IPS-15b (cell line): ENCODE measurements at regions not wholly inside any gene's neighbourhood (a gene's known extent, or its start where the extent isn't known, plus 50 kb on each side); places are given as distances from the start of the nearest gene placed in this dataset.

Experiments
- H3K27me3 ChIP-seq: one replicate; pipeline ENCODE4 v1.6.1; 2013; ENCODE audit warnings: low read length; ENCODE audit not compliant: control insufficient read depth, insufficient read depth
- H3K36me3 ChIP-seq: one replicate; pipeline ENCODE4 v1.6.1; 2013; ENCODE audit warnings: low read length; ENCODE audit not compliant: control insufficient read depth, insufficient read depth
- H3K4me1 ChIP-seq: one replicate; pipeline ENCODE4 v1.6.1; 2013; ENCODE audit warnings: mild to moderate bottlenecking, low read length; ENCODE audit not compliant: control insufficient read depth, insufficient read depth
- H3K4me3 ChIP-seq: one replicate; pipeline ENCODE4 v1.5.1; 2013; ENCODE audit warnings: low read depth, low read length
- H3K9ac ChIP-seq: one replicate; pipeline ENCODE4 v1.6.1; 2013; ENCODE audit warnings: low read depth, mild to moderate bottlenecking, low read length
- H3K9me3 ChIP-seq: one replicate; pipeline ENCODE4 v1.6.1; 2013; ENCODE audit warnings: mild to moderate bottlenecking, low read length; ENCODE audit not compliant: control insufficient read depth, insufficient read depth

DNA sequence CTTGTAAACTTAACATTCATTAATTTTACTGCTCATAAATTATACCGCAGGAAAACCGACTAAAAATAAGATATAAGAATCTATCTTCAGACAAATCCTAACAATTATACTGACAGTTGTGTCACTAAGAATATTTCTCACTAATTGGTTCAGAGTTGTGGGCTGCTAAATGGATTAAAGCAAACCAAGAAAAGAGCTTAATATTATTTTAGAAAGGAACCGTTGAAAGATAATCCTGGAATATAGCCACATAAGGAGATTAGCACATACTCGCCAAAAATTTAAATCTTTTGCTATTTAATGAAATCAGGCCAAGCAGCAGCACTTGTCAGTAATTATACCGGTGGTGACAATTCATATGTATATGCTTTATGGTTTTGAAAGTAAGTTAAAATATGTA is 132.8 kb downstream of the SLIT2 start:
- no peak overlapping the region for H3K4me3 ChIP-seq
- no peak overlapping the region for H3K9ac ChIP-seq
- no peaks in the 10 kb centered on the region for H3K36me3 ChIP-seq
- no peaks in the 10 kb centered on the region for H3K27me3 ChIP-seq
- no peaks in the 10 kb centered on the region for H3K4me1 ChIP-seq
- no peaks in the 10 kb centered on the region for H3K9me3 ChIP-seq

DNA sequence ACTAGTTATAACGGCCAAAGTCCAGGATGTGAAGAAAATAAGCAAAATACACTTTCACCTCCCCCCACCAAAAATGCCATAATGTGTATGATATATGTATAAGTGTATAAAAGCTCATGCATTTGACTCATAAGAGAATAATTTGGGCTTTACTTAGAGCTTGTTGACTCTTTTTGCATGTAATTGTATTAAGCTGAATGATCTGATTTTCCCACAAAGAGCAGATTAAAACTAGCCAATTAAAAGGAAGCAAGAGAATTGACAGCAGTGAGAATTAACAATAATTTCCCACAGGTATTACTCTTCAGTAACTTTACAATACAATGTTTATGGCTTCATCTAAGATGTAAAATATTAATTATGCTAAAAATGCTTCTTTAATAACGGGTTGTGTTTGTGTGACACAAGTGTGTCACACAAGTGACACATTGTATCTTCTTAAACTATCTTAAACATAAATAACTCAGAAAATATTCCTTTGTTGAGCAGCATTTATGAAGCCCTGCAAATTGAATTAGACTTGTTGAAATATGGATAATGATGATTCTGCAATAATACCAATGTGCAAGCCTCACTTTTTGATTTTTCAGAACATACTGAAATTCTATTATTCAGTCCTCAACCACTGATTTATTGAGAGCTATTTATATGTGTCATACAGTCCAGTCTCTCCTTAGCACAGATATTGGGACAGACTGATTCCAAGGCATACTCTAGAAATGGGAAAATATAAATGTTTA is 134.5 kb downstream of the SLIT2 start:
- H3K4me1 ChIP-seq = no peaks in the 10 kb centered on the region
- H3K9me3 ChIP-seq = no peaks in the 10 kb centered on the region
- no peaks in the 10 kb centered on the region for H3K36me3 ChIP-seq
- no peaks in the 10 kb centered on the region for H3K27me3 ChIP-seq
- no peak overlapping the region for H3K4me3 ChIP-seq
- H3K9ac ChIP-seq = no peak overlapping the region

DNA sequence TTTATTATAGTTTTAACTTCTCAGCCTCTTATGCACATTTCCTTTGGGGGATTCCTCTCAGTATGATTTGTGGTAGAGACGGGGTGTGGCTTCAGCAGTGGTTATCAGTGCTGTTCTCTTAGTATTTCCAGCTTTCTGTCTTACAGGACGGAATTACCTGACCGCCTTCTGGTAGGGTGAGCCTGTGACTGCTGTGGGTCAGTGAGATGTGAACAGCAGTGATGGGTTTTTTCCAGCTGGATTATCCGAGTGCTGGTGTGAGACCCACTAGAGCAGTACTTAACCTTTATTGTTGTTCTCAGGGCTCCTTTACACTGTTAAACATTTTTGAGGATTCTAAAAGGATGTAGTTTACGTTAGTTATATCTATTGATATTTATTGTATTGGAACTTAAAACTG is 135.2 kb downstream of the SLIT2 start:
- Histone ChIP-seq H3K27me3 (no peaks in the 10 kb centered on the region), H3K9ac (no peak overlapping the region), H3K9me3 (no peaks in the 10 kb centered on the region), H3K36me3 (no peaks in the 10 kb centered on the region), H3K4me3 (no peak overlapping the region), H3K4me1 (no peaks in the 10 kb centered on the region)

DNA sequence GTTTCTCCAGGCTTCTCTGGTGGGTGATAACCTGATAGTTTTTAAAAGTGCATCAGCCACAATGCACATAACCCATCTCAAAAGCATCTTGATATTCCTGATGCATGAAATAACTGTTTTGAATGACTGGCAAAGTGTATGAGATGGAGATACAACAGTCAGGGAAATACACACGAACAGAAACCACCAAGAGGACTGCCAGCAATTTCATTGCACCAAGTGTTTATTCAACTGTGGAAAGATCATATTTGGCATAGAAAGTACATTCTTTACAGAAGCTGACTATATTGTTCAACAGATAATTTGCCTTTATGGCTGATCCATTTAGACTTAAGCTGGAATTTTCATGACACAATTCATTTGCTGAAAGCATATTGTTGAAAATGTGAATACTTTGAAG is 139.5 kb downstream of the SLIT2 start:
- no peaks in the 10 kb centered on the region for H3K27me3 ChIP-seq
- no peak overlapping the region for H3K9ac ChIP-seq
- H3K36me3 ChIP-seq = no peaks in the 10 kb centered on the region
- H3K4me3 ChIP-seq = no peak overlapping the region
- H3K4me1 ChIP-seq = peaks cover 2% of the 10 kb centered on the region
- no peaks in the 10 kb centered on the region for H3K9me3 ChIP-seq

DNA sequence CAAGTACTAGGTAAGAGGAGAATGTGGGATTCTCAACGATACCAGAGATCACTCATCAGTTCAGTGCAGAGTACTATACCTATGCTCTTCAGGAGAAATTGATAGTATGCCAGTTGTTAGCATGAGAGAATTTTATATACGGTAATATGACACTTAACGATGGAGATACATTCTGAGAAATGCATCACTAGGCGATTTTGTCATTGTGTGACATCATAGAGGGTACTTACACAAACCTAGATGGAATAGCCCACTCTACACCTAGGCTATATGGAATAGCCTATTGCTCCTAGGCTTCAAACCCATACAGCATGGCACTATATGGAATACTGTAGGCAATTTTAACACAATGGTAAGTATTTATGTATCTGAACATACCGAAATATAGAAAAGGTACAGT is 140.2 kb downstream of the SLIT2 start:
- Histone ChIP-seq H3K36me3 (no peaks in the 10 kb centered on the region), H3K9ac (no peak overlapping the region)

DNA sequence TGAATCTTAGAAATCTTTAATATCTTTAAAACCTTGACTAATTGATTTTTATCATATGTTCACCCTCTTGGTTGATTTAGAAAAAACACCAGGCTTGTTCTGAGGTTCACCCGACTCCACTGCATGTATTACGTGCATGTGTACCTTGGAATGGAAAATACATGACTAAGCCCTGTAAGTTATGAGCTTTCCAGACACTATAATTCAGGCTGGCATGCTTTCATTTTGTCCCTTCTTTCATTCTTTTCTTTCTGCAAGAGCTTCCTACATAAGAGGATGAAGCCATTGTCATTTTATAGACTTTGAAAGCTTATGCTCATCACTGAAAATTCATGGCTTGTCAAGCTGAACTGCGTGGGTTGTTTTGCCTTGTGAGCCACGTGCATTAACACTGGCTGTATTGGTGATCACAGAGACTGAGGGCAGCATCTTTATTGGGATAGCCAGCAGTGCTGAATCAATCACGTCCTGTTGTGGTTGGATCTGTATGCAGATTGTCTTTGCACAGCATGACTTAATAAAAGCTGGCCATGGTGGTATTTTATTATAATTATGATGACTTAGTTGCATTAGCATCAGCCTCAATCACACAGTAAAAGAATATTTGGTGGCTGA is 141.9 kb downstream of the SLIT2 start:
- peaks cover 2% of the 10 kb centered on the region for H3K4me1 ChIP-seq
- no peaks in the 10 kb centered on the region for H3K27me3 ChIP-seq

More for the DNA sequence above, 140.2 kb downstream of the SLIT2 start:
- Histone ChIP-seq H3K27me3 (no peaks in the 10 kb centered on the region), H3K4me3 (no peak overlapping the region), H3K4me1 (peaks cover 2% of the 10 kb centered on the region), H3K9me3 (no peaks in the 10 kb centered on the region)

DNA sequence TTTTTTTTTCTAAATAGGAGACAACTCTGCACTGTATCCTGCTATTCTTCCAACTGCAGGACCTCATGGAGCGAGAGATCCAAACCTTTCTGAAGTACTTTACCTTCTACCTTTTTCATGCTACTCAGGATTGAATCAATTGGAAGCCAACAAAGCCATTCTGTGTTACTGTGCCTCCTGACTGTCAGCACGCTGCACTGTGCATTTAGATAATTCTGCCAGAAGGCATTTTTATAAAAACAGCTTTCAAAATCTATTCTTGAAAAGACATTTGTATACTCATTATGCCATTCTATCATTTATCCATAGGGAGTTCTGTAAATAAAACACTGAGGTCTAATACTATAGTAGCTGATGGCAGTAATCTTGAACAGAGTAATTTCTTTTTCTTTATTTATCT is 142.8 kb downstream of the SLIT2 start:
- Histone ChIP-seq H3K36me3 (no peaks in the 10 kb centered on the region), H3K9ac (no peak overlapping the region), H3K4me1 (peaks cover 2% of the 10 kb centered on the region), H3K9me3 (no peaks in the 10 kb centered on the region), H3K4me3 (no peak overlapping the region), H3K27me3 (no peaks in the 10 kb centered on the region)

More for the DNA sequence above, 141.9 kb downstream of the SLIT2 start:
- Histone ChIP-seq H3K4me3 (no peak overlapping the region), H3K9ac (no peak overlapping the region), H3K36me3 (no peaks in the 10 kb centered on the region), H3K9me3 (no peaks in the 10 kb centered on the region)

DNA sequence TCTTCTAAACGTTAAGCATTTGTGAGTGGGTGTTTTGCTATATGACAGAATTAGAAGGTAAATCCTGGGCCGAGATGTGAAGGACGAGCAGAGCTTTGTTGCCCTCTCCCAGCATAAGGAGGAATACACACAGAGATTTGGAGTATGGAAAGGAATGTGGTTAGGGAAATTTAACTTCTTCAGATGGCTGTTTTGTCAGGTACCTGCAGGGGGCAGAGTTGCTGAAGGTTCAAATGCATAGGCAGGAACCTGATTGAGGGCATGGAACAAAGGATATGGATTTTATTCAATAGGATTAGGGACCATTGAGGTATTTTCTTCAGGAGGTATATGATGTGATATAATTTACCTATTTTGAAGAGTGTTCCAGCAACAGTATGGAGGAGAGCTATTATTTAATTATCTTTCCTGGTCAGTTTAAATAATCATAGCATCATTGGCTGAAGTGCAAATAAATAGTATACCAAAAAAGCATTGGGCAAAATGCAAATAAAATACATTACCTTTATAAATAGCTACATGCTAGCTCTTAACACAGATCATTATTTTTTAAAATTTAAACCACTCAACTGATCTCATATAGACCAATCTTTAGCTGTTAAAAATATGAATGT is 143.6 kb downstream of the SLIT2 start:
- Histone ChIP-seq H3K9ac (no peak overlapping the region), H3K27me3 (no peaks in the 10 kb centered on the region), H3K4me1 (peaks cover 2% of the 10 kb centered on the region), H3K36me3 (no peaks in the 10 kb centered on the region), H3K9me3 (no peaks in the 10 kb centered on the region), H3K4me3 (no peak overlapping the region)

DNA sequence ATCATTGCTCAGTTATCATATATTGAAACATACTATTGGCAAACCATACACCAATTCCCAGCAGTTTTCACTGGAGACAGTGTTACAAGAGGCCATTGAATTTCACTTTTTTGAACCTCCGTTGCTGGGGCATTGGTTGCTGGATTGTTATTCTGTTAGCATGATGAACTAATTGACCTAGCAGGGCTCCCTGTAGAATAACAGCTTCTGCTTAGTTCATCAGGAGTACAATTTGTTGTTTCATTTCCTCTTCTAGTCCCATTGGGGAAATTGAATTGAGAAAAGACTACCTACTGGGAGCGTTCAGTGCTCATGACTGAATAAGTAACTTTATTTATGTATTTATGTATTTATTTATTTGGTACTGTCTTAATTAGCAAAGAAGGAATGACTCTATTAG is 151.6 kb downstream of the SLIT2 start:
- Histone ChIP-seq H3K36me3 (no peaks in the 10 kb centered on the region), H3K4me3 (no peak overlapping the region), H3K9ac (no peak overlapping the region), H3K9me3 (no peaks in the 10 kb centered on the region), H3K27me3 (no peaks in the 10 kb centered on the region), H3K4me1 (no peaks in the 10 kb centered on the region)

DNA sequence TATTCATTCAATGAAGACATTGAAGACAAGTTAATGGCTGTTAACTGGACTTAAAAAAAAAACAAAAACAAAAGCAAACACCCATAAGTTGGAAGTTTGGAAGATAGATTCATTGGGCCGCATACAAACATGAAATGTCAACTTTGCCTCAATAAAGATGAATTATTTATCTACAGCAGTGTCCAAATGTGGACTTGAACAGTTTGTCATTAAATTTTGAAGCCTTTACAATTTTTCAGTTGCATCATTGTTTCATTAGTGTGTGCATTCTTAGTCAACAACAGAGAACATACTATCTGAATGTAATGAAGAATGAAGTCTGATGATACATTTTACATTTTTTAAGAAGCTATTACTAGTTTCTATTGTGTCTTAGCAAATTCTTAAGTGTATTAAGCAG is 152.1 kb downstream of the SLIT2 start:
- no peak overlapping the region for H3K9ac ChIP-seq
- H3K4me3 ChIP-seq = no peak overlapping the region
- no peaks in the 10 kb centered on the region for H3K27me3 ChIP-seq
- no peaks in the 10 kb centered on the region for H3K9me3 ChIP-seq
- H3K4me1 ChIP-seq = no peaks in the 10 kb centered on the region
- no peaks in the 10 kb centered on the region for H3K36me3 ChIP-seq

DNA sequence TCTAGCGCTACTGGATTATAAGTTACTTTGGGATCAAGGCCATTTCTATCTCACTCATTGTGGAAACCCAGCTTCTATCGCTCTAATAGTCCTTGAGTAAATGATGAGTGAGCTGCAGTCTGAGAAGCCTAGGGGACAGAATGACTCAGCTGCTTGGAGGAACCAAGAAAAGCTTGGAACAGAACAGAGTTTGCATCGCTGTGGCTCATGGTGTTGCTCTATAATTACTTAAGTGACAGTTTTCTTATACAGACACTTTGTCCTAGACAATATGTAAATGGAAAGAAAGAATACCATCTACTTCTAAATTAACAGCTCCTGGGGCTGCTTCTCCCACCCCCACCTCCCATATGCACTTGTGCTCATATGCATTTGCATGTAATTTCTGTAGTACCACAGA is 156.9 kb downstream of the SLIT2 start:
- Histone ChIP-seq H3K9me3 (no peaks in the 10 kb centered on the region), H3K4me3 (no peak overlapping the region), H3K4me1 (no peaks in the 10 kb centered on the region), H3K9ac (no peak overlapping the region), H3K36me3 (no peaks in the 10 kb centered on the region), H3K27me3 (no peaks in the 10 kb centered on the region)

DNA sequence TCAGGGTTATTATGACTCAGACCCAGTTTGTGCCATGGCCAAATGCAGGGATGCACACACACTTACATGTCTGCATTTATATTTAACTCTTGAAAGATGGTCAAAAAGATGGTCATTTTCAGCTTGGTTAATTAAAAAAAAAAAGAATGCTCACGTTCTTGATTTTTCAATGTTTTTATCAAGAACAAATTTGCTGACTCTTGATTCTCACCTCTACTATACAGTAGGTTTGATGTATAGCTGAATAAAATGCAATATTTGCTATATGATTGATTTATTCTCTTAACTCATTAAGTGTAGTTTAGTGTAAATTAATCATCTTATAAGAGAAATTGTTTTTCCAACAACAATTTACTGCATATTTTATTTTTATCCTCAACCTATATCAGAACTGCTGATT is 160.4 kb downstream of the SLIT2 start:
- H3K9me3 ChIP-seq = no peaks in the 10 kb centered on the region
- H3K27me3 ChIP-seq = no peaks in the 10 kb centered on the region
- H3K9ac ChIP-seq = no peak overlapping the region
- no peak overlapping the region for H3K4me3 ChIP-seq
- H3K4me1 ChIP-seq = no peaks in the 10 kb centered on the region
- H3K36me3 ChIP-seq = no peaks in the 10 kb centered on the region
